ENCODE measurements at regions not wholly inside any gene's neighbourhood (a gene's known extent, or its start where the extent isn't known, plus 50 kb on each side); places are given as distances from the start of the nearest gene placed in this dataset.

DNA sequence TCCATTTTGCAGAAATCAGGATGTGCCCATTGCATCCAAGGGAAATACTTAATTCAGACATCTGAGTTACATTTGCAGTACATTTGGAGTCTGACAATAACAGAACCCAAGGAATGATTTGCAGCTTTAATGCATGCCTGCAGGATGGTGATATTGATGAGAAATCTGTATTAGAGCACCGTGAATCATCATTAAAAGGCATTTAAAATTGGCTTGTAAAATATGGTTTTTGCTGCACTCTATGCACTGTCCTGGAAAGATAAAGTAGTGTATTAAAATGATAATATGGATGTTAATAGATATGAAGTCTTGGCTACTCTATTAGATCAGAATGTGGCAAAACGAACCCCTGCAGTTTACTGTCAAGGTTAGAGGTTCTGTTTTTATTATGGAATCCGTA is 556.9 kb downstream of the MAT2B start:
- DNase-seq (ENCODE audit: low read depth, low spot score) (no peak), FAIRE-seq (no peak)
- no peaks in the 10 kb centered on the region for H3K27me3 ChIP-seq (ENCODE audit: control insufficient read depth in 2 of 2, insufficient read depth in 2 of 2, low read length in 2 of 2)
- ChIA-PET CTCF (no interaction called here), POLR2A (no interaction called here)
- no peak overlapping the region for H3K27ac ChIP-seq (ENCODE audit: insufficient read depth, low read depth, low read length)
- TF ChIP-seq POLR2AphosphoS5 (IDR thresholded peaks at IDR 0.05; ENCODE audit: insufficient read depth, low read depth, low read length) (no peak), GATA2 (IDR thresholded peaks at IDR 0.05; ENCODE audit: insufficient read depth, insufficient read length, low read depth, low read length) (no peak), EZH2 (IDR thresholded peaks at IDR 0.05; ENCODE audit: borderline replicate concordance, low read depth, low read length, severe bottlenecking) (no peak), MYC (IDR thresholded peaks at IDR 0.05; ENCODE audit: low read depth, low read length) (no peak), JUN (IDR thresholded peaks at IDR 0.05; ENCODE audit: borderline replicate concordance, insufficient read depth, insufficient read length, low read depth) (no peak), POLR2A (IDR thresholded peaks at IDR 0.05; ENCODE audit: low read depth, low read length) (no peak), FOS (IDR thresholded peaks at IDR 0.05; ENCODE audit: borderline replicate concordance, insufficient read depth, low read length) (no peak)
- TF ChIP-seq, protein P1, sequence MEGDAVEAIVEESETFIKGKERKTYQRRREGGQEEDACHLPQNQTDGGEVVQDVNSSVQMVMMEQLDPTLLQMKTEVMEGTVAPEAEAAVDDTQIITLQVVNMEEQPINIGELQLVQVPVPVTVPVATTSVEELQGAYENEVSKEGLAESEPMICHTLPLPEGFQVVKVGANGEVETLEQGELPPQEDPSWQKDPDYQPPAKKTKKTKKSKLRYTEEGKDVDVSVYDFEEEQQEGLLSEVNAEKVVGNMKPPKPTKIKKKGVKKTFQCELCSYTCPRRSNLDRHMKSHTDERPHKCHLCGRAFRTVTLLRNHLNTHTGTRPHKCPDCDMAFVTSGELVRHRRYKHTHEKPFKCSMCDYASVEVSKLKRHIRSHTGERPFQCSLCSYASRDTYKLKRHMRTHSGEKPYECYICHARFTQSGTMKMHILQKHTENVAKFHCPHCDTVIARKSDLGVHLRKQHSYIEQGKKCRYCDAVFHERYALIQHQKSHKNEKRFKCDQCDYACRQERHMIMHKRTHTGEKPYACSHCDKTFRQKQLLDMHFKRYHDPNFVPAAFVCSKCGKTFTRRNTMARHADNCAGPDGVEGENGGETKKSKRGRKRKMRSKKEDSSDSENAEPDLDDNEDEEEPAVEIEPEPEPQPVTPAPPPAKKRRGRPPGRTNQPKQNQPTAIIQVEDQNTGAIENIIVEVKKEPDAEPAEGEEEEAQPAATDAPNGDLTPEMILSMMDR (IDR thresholded peaks at IDR 0.05; ENCODE audit: extremely low read depth in 1 of 2, insufficient read depth in 1 of 2, low read depth in 1 of 2, low read length in 2 of 2): no peak
- TF ChIP-seq, protein P2, sequence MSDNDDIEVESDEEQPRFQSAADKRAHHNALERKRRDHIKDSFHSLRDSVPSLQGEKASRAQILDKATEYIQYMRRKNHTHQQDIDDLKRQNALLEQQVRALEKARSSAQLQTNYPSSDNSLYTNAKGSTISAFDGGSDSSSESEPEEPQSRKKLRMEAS (IDR thresholded peaks at IDR 0.05; ENCODE audit: insufficient read depth, insufficient read length): no peak
- H3K4me1 ChIP-seq (ENCODE audit: control insufficient read depth, extremely low read depth, insufficient read depth, low read length): no peaks in the 10 kb centered on the region
- no peaks in the 10 kb centered on the region for H4K20me1 ChIP-seq (replicated peaks; ENCODE audit: control insufficient read depth, extremely low read depth, insufficient read depth, low read length)
- H3K4me3 ChIP-seq (replicated peaks in 1 of 3; ENCODE audit: insufficient read depth in 1 of 3, low read depth in 1 of 3, low read length in 3 of 3): no peak overlapping the region
- no peak overlapping the region for H2AFZ ChIP-seq (ENCODE audit: low read depth, low read length)
- no peaks in the 10 kb centered on the region for H3K79me2 ChIP-seq (ENCODE audit: control insufficient read depth, insufficient read depth, low read length)
- no TSS peak for BruUV-seq (replicated peaks)
- intact Hi-C loops (cut with micrococcal nuclease): no loop called here
- H3K36me3 ChIP-seq (ENCODE audit: control insufficient read depth in 2 of 2, extremely low read depth in 1 of 2, insufficient read depth in 2 of 2, low read length in 2 of 2): no peaks in the 10 kb centered on the region
- dilution Hi-C loops (cut with MboI; ENCODE audit: extremely low pct_ligation_motif_present, low sequenced_read_pairs): no loop called here
- no peak overlapping the region for H3K4me2 ChIP-seq (ENCODE audit: insufficient read depth, low read length)
- H3K9me1 ChIP-seq (replicated peaks; ENCODE audit: control insufficient read depth, extremely low read depth, insufficient read depth, low read length): no peaks in the 10 kb centered on the region
- no peaks in the 10 kb centered on the region for H3K9me3 ChIP-seq (replicated peaks; ENCODE audit: control insufficient read depth, insufficient read depth, low read length)
- H3K9ac ChIP-seq (replicated peaks; ENCODE audit: extremely low read depth, insufficient read depth, low read length): no peak overlapping the region

Measured in endothelial cell of umbilical vein (primary cell).